Astrocyte of the spinal cord (primary cell): ENCODE measurements at regions not wholly inside any gene's neighbourhood (a gene's known extent, or its start where the extent isn't known, plus 50 kb on each side); places are given as distances from the start of the nearest gene placed in this dataset.
"Not testable (repeated sequence)": the region's sequence is repeated elsewhere in the genome, so short reads cannot be mapped to it uniquely, and the experiment has no call there.

Experiments
- DNase-seq: peaks from one replicate; pipeline ENCODE4 v3.0.0; 2011; ENCODE audit warnings: low read depth, low spot score
- H3K4me3 ChIP-seq: 2 replicates; pipeline ENCODE4 v1.5.1; 2011; ENCODE audit warnings: low read depth, mild to moderate bottlenecking, low read length, moderate library complexity
- CTCF ChIP-seq: IDR thresholded peaks from 2 replicates; pipeline ENCODE4 v1.5.1; 2012; ENCODE audit warnings: low read depth, mild to moderate bottlenecking, low read length, inconsistent platforms
- in situ Hi-C: cut with HindIII; loops from 2 replicates; pipeline ENCODE4 v1.10.0; 2017; ENCODE audit warnings: low sequenced_read_pairs

GRCh38 chr14:82951171-82951570, 1417.5 kb upstream of the SEL1L start:
- no peak overlapping the region for H3K4me3 ChIP-seq
- in situ Hi-C loops = no loop called here
- no peak for DNase-seq
- TF ChIP-seq CTCF = no peak

GRCh38 chr14:82963756-82964155, 1430.1 kb upstream of the SEL1L start:
- in situ Hi-C loops = no loop called here
- TF ChIP-seq CTCF = no peak
- DNase-seq = no peak
- H3K4me3 ChIP-seq = no peak overlapping the region

- TF ChIP-seq CTCF = no peak
- DNase-seq = no peak
- no peak overlapping the region for H3K4me3 ChIP-seq
- in situ Hi-C loops = no loop called here
Observed at GRCh38 chr14:82987502-82988124, 1454.0 kb upstream of the SEL1L start.

GRCh38 chr14:82994547-82994946, 1460.9 kb upstream of the SEL1L start:
- H3K4me3 ChIP-seq, DNase-seq, in situ Hi-C loops: not testable (repeated sequence)

GRCh38 chr14:82999802-83000201, 1466.1 kb upstream of the SEL1L start:
- no peak for DNase-seq
- peak; percentile 22 for TF ChIP-seq CTCF
- in situ Hi-C loops = no loop called here
- no peak overlapping the region for H3K4me3 ChIP-seq

- no peak for DNase-seq
- TF ChIP-seq CTCF = no peak
- in situ Hi-C loops = no loop called here
- H3K4me3 ChIP-seq = no peak overlapping the region
Observed at GRCh38 chr14:83004456-83005006, 1470.9 kb upstream of the SEL1L start.

GRCh38 chr14:83006121-83006670, 1472.5 kb upstream of the SEL1L start:
- in situ Hi-C loops = no loop called here
- no peak for DNase-seq
- TF ChIP-seq CTCF = no peak

GRCh38 chr14:83007052-83007451, 1473.4 kb upstream of the SEL1L start:
- DNase-seq, in situ Hi-C loops, H3K4me3 ChIP-seq: not testable (repeated sequence)

More at GRCh38 chr14:83006121-83006670, 1472.5 kb upstream of the SEL1L start:
- H3K4me3 ChIP-seq = no peak overlapping the region
